NOMO-1 treated with dmso at 0.1 percent for 144 hours (cell line): ENCODE measurements at regions not wholly inside any gene's neighbourhood (a gene's known extent, or its start where the extent isn't known, plus 50 kb on each side); places are given as distances from the start of the nearest gene placed in this dataset.
A peak's percentile ranks its signal among the peaks of the same experiment; 100 is the strongest.
"Not testable (repeated sequence)": the region's sequence is repeated elsewhere in the genome, so short reads cannot be mapped to it uniquely, and the experiment has no call there.

Experiments used
- DNase-seq: peaks from one replicate; lab custom pipeline; 2025; ENCODE audit not compliant: unreplicated experiment; lab: John Stamatoyannopoulos, UW

DNA sequence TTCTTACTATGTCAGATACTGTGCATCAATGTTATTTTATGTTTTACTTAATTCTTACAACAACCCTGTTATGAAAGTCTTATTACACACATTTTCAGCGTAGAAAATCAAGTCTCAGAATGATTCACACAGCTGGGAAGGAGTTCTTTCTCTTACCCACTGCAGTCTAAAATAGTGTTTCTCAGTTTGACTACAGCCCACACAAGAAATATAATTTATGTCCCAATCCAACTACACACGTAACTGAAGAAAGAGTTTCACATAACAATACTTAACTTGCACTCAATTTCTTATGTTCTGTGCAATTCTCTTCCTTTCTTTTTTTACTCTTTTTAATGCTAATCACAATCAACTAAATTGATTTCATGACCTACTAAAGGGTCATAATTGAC, 252.8 kb upstream of the ADGRL2 start:
- DNase-seq = peak; percentile 1

- no peak for DNase-seq
These were observed 253.3 kb upstream of the ADGRL2 start for GRCh38 chr1:81547261-81547911.

DNA sequence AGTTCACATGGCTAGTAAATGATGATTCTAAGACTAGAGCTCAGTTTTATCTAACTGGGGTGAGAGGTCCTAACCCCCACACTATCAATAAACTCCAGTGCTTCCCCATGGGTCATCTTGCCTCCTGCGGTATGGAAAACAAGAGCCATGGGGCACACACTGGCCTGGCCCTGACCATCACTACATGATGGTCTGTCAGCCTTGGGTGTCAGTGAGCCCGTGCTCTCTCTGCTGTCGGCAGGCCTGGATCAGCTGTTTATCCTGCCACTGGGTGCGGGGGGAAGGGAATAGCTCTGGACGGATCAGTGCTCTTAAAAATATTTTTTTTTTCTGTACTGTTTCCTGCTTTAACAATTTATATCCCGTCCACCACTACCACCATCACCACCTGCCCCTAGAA, 255.0 kb upstream of the ADGRL2 start:
- no peak for DNase-seq

DNA sequence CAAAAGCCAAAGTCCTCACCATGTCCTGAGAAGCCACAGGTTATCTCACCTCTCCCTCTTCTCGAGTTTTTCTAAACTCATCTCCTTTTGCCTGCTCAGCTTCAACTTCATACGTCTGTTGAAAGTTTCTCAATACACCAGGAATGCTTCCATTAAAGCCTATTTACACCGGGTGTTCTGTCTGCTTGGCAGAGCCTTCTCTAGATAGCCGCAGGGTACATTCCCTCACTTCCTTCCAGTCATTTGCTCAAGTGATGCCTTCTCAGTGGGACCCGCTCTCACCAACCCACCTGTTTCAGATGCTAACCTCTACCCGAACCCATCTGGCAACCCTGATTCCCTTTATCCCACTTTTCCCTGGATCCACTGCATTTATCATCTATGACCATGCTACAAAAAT, 257.0 kb upstream of the ADGRL2 start:
- no peak for DNase-seq

DNA sequence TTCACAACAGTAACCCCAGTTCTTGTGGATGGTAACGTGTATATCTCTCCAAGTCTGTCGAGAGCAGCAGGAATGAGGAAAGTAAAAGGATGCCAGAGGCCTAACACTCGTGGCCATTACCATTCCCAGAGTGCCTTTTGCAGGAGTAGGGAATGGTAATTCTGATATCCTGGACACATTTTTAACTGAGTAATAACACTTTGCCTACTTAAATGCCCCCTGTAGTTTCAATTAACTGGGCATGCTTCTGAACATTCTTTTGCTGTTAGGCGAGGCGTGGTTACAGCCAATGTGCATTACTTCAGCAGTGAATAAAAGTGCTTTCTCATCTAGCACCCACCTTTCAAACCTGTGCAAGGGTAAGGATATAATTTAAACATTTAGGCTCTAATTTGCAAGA, 258.5 kb upstream of the ADGRL2 start:
- no peak for DNase-seq

DNA sequence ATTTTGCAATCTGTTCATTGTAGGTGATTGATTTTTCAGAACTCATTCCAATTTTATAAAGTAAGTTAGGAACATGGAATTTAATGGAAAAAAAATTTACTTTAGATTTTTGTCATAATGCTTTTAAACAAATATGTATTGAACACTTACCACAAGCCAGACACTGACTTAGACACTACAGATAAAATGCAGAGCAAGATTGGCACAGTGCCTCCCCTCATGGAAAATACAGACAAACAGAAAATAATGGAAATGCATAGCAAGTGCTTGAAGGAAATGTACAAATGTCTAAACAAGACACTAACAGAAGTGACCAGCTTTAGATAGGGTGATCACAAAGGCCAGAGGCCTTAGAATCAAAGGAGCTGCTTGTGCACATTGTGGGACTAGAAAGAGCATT, 260.5 kb upstream of the ADGRL2 start:
- DNase-seq = no peak

- DNase-seq = no peak
These were observed 271.7 kb upstream of the ADGRL2 start for GRCh38 chr1:81529014-81529413.

- DNase-seq = no peak
These were observed 275.6 kb upstream of the ADGRL2 start for GRCh38 chr1:81525085-81525484.

DNA sequence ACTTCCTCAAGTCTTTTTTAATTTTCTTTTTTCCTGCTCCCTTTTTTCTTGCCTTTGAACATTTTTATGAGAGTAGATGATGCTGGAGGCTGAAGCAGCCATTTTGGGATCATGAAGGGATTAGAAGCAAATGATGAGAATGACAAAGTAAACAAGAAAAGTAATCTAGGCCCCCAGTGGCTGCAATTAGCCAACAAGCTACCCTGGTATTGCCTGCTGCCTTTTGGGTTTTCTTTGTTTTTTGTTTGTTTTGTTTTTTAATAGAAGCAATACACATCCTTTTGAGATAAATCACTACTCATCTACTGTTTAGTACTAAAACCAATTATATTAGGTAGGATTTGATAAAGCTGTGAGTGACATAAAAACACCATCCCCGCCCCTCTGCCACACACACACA, 280.7 kb upstream of the ADGRL2 start:
- no peak for DNase-seq

DNA sequence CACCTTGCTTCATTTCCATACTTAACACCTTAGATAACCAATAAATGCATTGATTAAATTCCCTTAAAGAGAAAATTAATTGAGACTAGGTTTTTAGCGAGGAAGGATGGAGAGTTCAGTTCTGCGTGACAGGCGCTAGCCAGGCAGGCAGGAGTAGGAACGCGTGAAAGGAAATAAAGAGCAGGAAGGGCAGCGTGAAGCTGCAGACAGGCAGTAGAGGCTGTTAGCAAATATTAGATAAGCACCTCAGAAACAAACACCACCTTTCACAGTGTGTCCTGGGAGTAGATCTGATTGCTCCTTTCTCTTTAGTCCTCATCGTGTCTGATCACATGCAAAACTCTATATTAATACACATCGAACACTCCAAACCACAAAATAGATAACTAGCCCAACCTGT, 282.7 kb upstream of the ADGRL2 start:
- DNase-seq = no peak

- DNase-seq = no peak
These were observed 286.9 kb upstream of the ADGRL2 start for GRCh38 chr1:81513796-81514354.

DNA sequence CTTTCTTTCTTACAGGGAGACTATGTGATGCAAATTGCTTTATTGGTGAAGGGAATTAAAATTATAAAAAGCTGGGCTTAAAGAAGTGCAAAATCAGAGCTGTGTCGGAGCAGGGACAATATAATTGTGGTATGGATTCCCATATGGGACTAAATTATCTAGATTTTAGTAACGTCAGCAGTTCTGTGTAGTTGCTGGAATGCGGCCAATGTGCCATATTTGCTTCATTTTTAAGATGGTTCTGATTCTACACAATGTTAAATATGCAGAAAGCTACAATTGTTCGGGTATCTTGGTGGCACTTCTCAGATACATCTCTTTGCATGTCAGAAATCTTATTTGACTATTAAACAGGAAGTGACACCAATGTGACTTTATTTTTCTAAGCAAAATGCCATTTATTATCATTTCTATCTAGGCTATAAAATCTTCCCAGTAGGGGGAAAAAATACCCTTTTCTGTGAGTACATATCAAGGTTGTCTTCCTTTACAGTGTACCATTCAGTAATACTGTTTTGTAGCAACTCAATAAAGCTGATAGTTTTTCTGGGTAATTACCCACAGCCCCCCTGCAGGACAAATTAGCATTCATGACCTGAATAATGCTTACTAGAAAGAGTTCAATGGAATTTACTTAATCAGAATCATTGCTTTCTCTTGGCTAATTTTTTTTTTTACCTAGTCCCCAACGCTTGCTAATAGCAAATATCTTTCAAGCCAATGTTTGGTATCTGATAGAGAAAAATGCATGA, 288.3 kb upstream of the ADGRL2 start:
- no peak for DNase-seq

DNA sequence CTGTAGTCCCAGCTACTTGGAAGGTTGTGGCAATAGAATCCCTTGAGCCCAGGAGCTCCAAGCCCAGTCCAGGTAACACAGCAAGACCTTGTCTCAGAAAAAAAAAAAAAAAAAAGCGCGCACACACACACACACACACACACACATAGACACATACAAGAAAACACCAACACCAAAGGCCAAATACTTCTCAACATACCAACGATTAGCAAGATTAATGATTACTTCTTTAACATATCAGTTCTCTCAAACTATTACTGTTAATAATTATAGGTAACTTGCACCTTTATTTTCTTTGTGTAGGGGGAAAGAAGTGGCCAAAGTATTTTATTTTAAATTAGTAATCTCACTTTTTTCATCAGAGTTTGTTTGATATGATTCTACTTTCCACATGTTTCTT, 289.5 kb upstream of the ADGRL2 start:
- DNase-seq = no peak

DNA sequence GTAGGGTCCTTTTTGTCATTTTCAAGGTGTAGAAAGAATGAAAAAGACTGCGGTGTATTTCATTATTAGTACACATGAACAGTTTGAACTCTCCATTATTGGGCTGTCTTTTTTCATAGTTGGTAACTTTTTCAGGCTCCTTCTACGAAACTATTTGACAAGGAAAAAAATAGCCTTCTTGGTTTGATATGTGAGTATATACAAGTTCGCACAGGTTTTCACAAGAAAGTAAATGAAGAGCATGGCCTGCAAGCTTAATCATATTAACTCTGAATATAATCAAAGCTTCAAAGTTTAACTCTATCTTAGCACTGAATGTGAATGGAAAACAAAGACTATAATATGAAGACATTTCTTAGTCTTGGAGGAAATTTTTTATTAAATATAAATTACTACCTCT, 290.0 kb upstream of the ADGRL2 start:
- no peak for DNase-seq

DNA sequence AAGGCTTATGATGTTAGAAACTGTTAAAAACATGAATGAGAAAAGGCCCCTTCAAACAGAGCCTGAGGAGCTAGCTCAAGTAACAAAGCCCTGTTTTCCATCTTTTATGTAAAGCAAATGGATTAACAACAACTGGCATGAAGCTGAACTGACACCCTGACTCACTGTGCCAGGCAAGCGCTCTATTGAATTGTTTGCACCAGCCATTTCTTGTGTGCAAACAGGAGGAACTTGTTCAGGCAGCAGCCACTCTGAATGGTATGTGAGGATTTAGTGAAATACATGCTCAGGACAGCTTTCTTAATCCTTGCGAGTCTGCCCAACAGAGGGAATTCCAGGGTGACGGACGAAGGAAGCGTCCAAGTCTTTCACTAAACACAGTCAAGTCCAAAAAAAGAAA, 291.1 kb upstream of the ADGRL2 start:
- DNase-seq = no peak

DNA sequence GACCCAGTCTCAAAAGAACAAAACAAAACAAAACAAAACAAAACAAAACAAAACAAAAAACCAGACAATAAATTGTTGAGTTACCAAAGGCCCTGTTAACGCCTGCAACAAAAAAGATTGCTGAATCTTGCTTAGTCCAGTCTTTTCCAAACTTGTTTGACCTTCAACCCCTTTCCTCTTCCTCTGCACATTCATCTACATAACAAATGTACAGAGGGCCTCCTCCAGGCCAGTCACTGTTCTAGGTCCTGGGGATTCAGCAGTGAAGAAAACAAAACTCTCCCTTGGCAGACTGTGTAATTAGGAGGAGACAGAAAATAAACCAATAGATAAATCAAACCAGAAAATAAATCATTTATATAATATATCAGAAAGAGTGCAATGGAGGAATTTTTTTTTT, 294.0 kb upstream of the ADGRL2 start:
- no peak for DNase-seq

- no peak for DNase-seq
These were observed 294.9 kb upstream of the ADGRL2 start for GRCh38 chr1:81505831-81506230.

GRCh38 chr1:81504820-81505219, 295.9 kb upstream of the ADGRL2 start:
- DNase-seq = not testable (repeated sequence)

- DNase-seq = not testable (repeated sequence)
These were observed 298.0 kb upstream of the ADGRL2 start for GRCh38 chr1:81502705-81503104.

DNA sequence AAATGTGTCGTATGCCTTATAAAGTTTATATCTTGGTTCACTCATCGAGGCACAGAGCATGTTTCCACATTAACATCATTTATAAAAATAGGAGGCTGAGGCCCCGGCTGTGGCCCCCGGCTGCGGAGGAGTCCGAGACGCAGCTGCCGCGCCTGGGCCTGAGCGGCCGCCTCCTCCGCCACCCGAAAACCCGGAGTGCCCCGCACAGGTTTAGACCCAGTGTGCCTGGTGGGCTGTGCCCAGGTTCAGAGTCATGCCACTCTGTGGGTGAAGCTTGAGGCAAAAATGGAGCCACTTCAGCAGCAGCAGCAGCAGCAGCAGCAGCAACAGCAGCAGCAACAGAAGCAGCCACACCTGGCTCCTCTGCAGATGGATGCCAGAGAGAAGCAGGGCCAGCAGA, 299.2 kb upstream of the ADGRL2 start:
- DNase-seq = not testable (repeated sequence)

DNA sequence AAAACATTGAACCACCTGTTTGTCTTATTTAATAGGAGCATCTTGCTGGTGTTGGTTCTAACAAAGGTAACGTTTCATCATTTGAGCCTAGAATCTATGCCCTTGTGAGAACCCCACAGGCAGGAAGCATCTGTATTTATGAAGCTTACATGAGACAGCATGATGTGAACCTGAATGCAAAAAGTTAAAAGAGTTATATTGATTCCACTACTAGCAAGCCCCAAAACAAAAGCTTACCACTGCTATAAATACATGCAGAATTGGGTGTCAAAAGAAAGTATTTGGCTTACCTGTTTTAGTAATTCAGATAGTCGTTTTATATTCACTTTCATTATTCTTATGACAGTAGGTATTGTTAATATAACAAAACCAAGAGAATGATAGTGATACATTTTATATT, 301.2 kb upstream of the ADGRL2 start:
- no peak for DNase-seq
